ENCODE measurements at regions not wholly inside any gene's neighbourhood (a gene's known extent, or its start where the extent isn't known, plus 50 kb on each side); places are given as distances from the start of the nearest gene placed in this dataset.

DNA sequence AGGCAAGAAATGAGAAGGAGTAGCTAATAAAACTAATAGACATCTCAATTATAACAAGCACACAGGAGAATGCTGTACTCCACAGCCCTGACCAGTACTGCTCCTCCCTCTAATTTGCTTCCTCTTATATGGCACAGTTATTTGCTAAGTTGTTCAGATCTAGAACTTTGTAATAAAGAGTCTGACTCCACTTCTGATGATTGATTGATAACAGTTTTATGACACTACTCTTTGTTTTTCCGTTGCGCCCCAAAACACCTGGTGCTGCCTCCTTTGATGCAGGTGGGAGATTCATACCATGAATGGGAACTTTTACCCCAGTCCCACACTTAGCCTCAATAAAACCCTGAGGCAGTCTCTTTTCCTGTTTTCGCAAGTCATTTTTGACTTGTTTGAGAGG is 777.7 kb downstream of the GBE1 start:
- no peak for TF ChIP-seq POLR2A (IDR thresholded peaks at IDR 0.05)
- TF ChIP-seq CTCF (IDR thresholded peaks at IDR 0.05), result no peak

All from esophagus squamous epithelium (tissue), 4 donors.